IMR-90 (cell line): ENCODE measurements at regions not wholly inside any gene's neighbourhood (a gene's known extent, or its start where the extent isn't known, plus 50 kb on each side); places are given as distances from the start of the nearest gene placed in this dataset.

Experiments
- ATAC-seq: fragments of 200-7000 bp; cut with Tn5 transposase; 2 replicates; pipeline ENCODE4 v1.9.1; 2020; ENCODE audit warnings: low read depth, mild to moderate bottlenecking, moderate library complexity
- BruUV-seq: library from RNA; stranded (reverse); fragments of 400-500 nt; replicated peaks from 2 replicates; lab custom pipeline; 2021; lab: Mats Ljungman, UMichigan
- CTCF ChIA-PET: fragments of 300-600 bp; formaldehyde crosslinking; extraction: SDS; loops from one replicate; lab custom pipeline; 2021; ENCODE audit warnings: antibody characterized with exemption; lab: Yijun Ruan, JAX
- POLR2A ChIA-PET: fragments of 300-600 bp; sonication (Branson Sonifier 250); formaldehyde crosslinking; loops from one replicate; lab custom pipeline; 2022; ENCODE audit warnings: antibody characterized with exemption; ENCODE audit not compliant: unreplicated experiment; lab: Charles Lee
- DNase-seq: peaks from one replicate; pipeline ENCODE4 v3.0.0; 2013
- H2AFZ ChIP-seq: replicated peaks from 2 replicates; pipeline ENCODE3; 2013; ENCODE audit warnings: low read length, mild to moderate bottlenecking; ENCODE audit not compliant: poor library complexity
- H2AK5ac ChIP-seq: 2 replicates; pipeline ENCODE4 v1.6.1; 2013; ENCODE audit warnings: low read depth, low read length, inconsistent platforms
- H2AK9ac ChIP-seq: replicated peaks from 2 replicates; pipeline ENCODE3; 2013; ENCODE audit warnings: mild to moderate bottlenecking, low read depth, low read length, moderate library complexity; ENCODE audit not compliant: poor library complexity
- H2BK120ac ChIP-seq: 2 replicates; pipeline ENCODE4 v1.6.1; 2013; ENCODE audit warnings: low read depth, low read length, inconsistent platforms
- H2BK15ac ChIP-seq: 3 replicates; pipeline ENCODE4 v1.6.1; 2013; ENCODE audit warnings: low read depth, low read length, inconsistent platforms
- H2BK20ac ChIP-seq: 2 replicates; pipeline ENCODE4 v1.6.1; 2013; ENCODE audit warnings: low read depth, mild to moderate bottlenecking, inconsistent platforms, low read length, moderate library complexity
- H2BK5ac ChIP-seq: 2 replicates; pipeline ENCODE4 v1.6.1; 2013; ENCODE audit warnings: mild to moderate bottlenecking, low read depth, low read length, inconsistent platforms; ENCODE audit not compliant: poor library complexity, severe bottlenecking
- H3K14ac ChIP-seq: replicated peaks from 2 replicates; pipeline ENCODE4 v1.6.1; 2013; ENCODE audit warnings: low read depth, low read length, inconsistent platforms
- H3K18ac ChIP-seq: 2 replicates; pipeline ENCODE4 v1.6.1; 2013; ENCODE audit warnings: low read depth, low read length, control low read depth
- H3K23ac ChIP-seq: 2 replicates; pipeline ENCODE4 v1.6.1; 2013; ENCODE audit warnings: low read depth, low read length, inconsistent platforms
- H3K27ac ChIP-seq: 2 replicates; pipeline ENCODE4 v1.5.1; 2013; ENCODE audit warnings: mild to moderate bottlenecking, control low read depth, low read length; ENCODE audit not compliant: insufficient read depth
- H3K27me3 ChIP-seq: 2 replicates; pipeline ENCODE4 v1.6.1; 2013; ENCODE audit warnings: low read length; ENCODE audit not compliant: control insufficient read depth, insufficient read depth
- H3K36me3 ChIP-seq: 2 replicates; pipeline ENCODE4 v1.6.1; 2013; ENCODE audit warnings: low read length, mixed read lengths; ENCODE audit not compliant: control insufficient read depth, insufficient read depth
- H3K4ac ChIP-seq: 2 replicates; pipeline ENCODE4 v1.6.1; 2013; ENCODE audit warnings: low read depth, low read length, inconsistent platforms
- H3K4me1 ChIP-seq: 2 replicates; pipeline ENCODE4 v1.6.1; 2013; ENCODE audit warnings: low read length, mixed read lengths; ENCODE audit not compliant: control insufficient read depth, insufficient read depth
- H3K4me2 ChIP-seq: 2 replicates; pipeline ENCODE4 v1.6.1; 2013; ENCODE audit warnings: low read depth, mild to moderate bottlenecking, control low read depth, low read length, moderate library complexity
- H3K4me3 ChIP-seq: 2 replicates; pipeline ENCODE4 v1.5.1; 2013; ENCODE audit warnings: low read depth, mild to moderate bottlenecking, control low read depth, low read length, moderate library complexity; ENCODE audit not compliant: insufficient read depth
- H3K56ac ChIP-seq: 2 replicates; pipeline ENCODE4 v1.6.1; 2013; ENCODE audit warnings: low read length, inconsistent platforms; ENCODE audit not compliant: insufficient read depth; ENCODE audit errors: extremely low read depth
- H3K79me1 ChIP-seq, 2 experiments: 2 replicates each; pipeline ENCODE4 v1.6.1; 2013; ENCODE audit warnings: low read length in 2 of 2, inconsistent platforms in 1 of 2, low read depth in 1 of 2
- H3K9ac ChIP-seq: 2 replicates; pipeline ENCODE4 v1.6.1; 2013; ENCODE audit warnings: low read depth, low read length, control low read depth
- H3K9me1 ChIP-seq: 2 replicates; pipeline ENCODE4 v1.6.1; 2013; ENCODE audit warnings: low read length, inconsistent platforms; ENCODE audit not compliant: insufficient read depth
- H3K9me3 ChIP-seq: 2 replicates; pipeline ENCODE4 v1.6.1; 2013; ENCODE audit warnings: low read length; ENCODE audit not compliant: control insufficient read depth, insufficient read depth
- H4K20me1 ChIP-seq: 2 replicates; pipeline ENCODE4 v1.6.1; 2013; ENCODE audit warnings: low read length, inconsistent platforms; ENCODE audit not compliant: insufficient read depth
- H4K5ac ChIP-seq: 2 replicates; pipeline ENCODE4 v1.6.1; 2013; ENCODE audit warnings: mild to moderate bottlenecking, low read depth, low read length, control low read depth
- H4K8ac ChIP-seq, 2 experiments: 2 replicates each; pipeline ENCODE4 v1.6.1; 2013; ENCODE audit warnings: low read depth in 2 of 2, low read length in 2 of 2, control low read depth in 1 of 2, inconsistent platforms in 1 of 2
- H4K91ac ChIP-seq: 2 replicates; pipeline ENCODE4 v1.6.1; 2013; ENCODE audit warnings: low read depth, low read length, inconsistent platforms; ENCODE audit not compliant: insufficient read depth
- BHLHE40 ChIP-seq: fragments of 150-350 bp; IDR thresholded peaks from 2 replicates; pipeline ENCODE4 v1.6.1; 2016; ENCODE audit warnings: mild to moderate bottlenecking, low read depth, low read length
- CEBPB ChIP-seq: IDR thresholded peaks from 2 replicates; pipeline ENCODE4 v1.6.1; 2012; ENCODE audit warnings: low read depth, low read length, improper control_type of control experiment
- CHD1 ChIP-seq: IDR thresholded peaks from 2 replicates; pipeline ENCODE4 v1.6.1; 2012; ENCODE audit warnings: low read depth, low read length, improper control_type of control experiment
- FOS ChIP-seq: fragments of 150-350 bp; IDR thresholded peaks from 2 replicates; pipeline ENCODE4 v1.6.1; 2016; ENCODE audit warnings: low read depth, low read length
- MAFK ChIP-seq: IDR thresholded peaks from 2 replicates; pipeline ENCODE4 v1.6.1; 2012; ENCODE audit warnings: low read depth, low read length, improper control_type of control experiment
- MAZ ChIP-seq: IDR thresholded peaks from 2 replicates; pipeline ENCODE4 v1.6.1; 2012; ENCODE audit warnings: low read depth, mild to moderate bottlenecking, low read length, improper control_type of control experiment, moderate library complexity, borderline replicate concordance
- MXI1 ChIP-seq: IDR thresholded peaks from 2 replicates; pipeline ENCODE4 v1.6.1; 2012; ENCODE audit warnings: low read depth, mild to moderate bottlenecking, low read length, moderate library complexity, borderline replicate concordance
- NFE2L2 ChIP-seq: fragments of 150-350 bp; IDR thresholded peaks from 2 replicates; pipeline ENCODE4 v1.6.1; 2016; ENCODE audit warnings: low read depth, mild to moderate bottlenecking, low read length
- POLR2A ChIP-seq: IDR thresholded peaks from 2 replicates; pipeline ENCODE4 v1.6.1; 2012; ENCODE audit warnings: mild to moderate bottlenecking, low read depth, low read length
- RAD21 ChIP-seq: IDR thresholded peaks from 2 replicates; pipeline ENCODE4 v1.6.1; 2012; ENCODE audit warnings: low read length, improper control_type of control experiment
- RFX5 ChIP-seq: IDR thresholded peaks from 2 replicates; pipeline ENCODE4 v1.8.0; 2012; ENCODE audit warnings: low read depth, mild to moderate bottlenecking, low read length, moderate library complexity
- SMC3 ChIP-seq: fragments of 150-350 bp; IDR thresholded peaks from 2 replicates; pipeline ENCODE4 v1.6.1; 2016; ENCODE audit warnings: low read depth, mild to moderate bottlenecking, antibody characterized with exemption, low read length, moderate library complexity
- WGBS, 2 experiments: methylation state at CpG; one replicate each; pipeline versions ENCODE4 v1.1.5 to v1.1.7; 2013; ENCODE audit warnings: missing lambda C conversion rate in 2 of 2; ENCODE audit not compliant: insufficient read length in 1 of 2; ENCODE audit errors: extremely low coverage in 2 of 2; 5-methylcytosine and 5-hydroxymethylcytosine counted together
- dilution Hi-C: fragments of 300-500 bp; cut with HindIII; formaldehyde crosslinking; loops from one replicate; pipeline ENCODE4 v1.14.3; 2018; ENCODE audit warnings: low sequenced_read_pairs; ENCODE audit not compliant: unreplicated experiment
- in situ Hi-C: fragments of 300-500 bp; cut with MboI; formaldehyde crosslinking; loops from 3 replicates; pipeline ENCODE4 v1.14.3; 2019; ENCODE audit warnings: low sequenced_read_pairs, inconsistent platforms, mixed read lengths
- intact Hi-C: fragments of 100-400 bp; cut with micrococcal nuclease; formaldehyde crosslinking; loops from 2 replicates; pipeline ENCODE4 v1.10.0; 2022
- TF ChIP-seq, protein P1 (sequence below): fragments of 150-350 bp; IDR thresholded peaks from 2 replicates; pipeline ENCODE4 v1.6.1; 2017; ENCODE audit warnings: mild to moderate bottlenecking, antibody characterized with exemption, low read length, low read depth
- TF ChIP-seq, protein P2 (sequence below): conservative IDR thresholded peaks from 2 replicates; pipeline ENCODE4 v1.5.1; 2012; ENCODE audit warnings: mild to moderate bottlenecking, low read depth, low read length, improper control_type of control experiment
- TF ChIP-seq, protein P3 (sequence below): fragments of 150-350 bp; IDR thresholded peaks from 2 replicates; pipeline ENCODE4 v1.6.1; 2016; ENCODE audit warnings: low read depth, mild to moderate bottlenecking, low read length, moderate library complexity, borderline replicate concordance

DNA sequence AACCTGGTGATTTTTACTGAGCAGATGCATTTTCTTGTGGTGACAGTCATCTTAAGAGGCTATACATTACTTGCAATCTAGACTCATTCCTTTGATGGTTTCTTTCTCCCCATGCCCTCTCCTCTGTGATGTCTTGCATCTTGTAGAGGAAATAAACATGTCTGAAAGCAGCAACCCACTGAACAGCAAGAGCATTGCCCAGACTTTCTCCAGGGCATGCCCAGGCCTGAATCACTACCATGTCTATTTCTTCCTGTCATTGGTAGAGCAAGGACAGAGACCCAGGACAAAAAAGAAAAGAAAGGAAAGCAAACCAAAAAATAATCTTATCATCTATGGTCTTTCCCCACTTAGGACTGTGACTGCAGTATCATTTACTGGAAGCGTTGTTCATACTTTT lies 326.1 kb downstream of the HNRNPD start:
- Histone ChIP-seq H3K9me3 (no peaks in the 10 kb centered on the region), H2AK9ac (no peak overlapping the region), H4K20me1 (no peaks in the 10 kb centered on the region), H3K4ac (no peak overlapping the region), H3K9ac (no peak overlapping the region), H4K5ac (no peak overlapping the region), H3K9me1 (no peaks in the 10 kb centered on the region), H3K18ac (no peak overlapping the region), H4K8ac (no peak overlapping the region), H3K36me3 (no peaks in the 10 kb centered on the region), H4K91ac (no peak overlapping the region), H3K4me2 (no peak overlapping the region), H2BK15ac (no peak overlapping the region), H2BK120ac (no peak overlapping the region), H3K23ac (no peak overlapping the region), H3K4me3 (no peak overlapping the region), H2AFZ (no peak overlapping the region), H3K14ac (no peak overlapping the region), H2BK5ac (no peak overlapping the region), H2BK20ac (no peak overlapping the region), H3K27ac (no peak overlapping the region), H3K4me1 (no peaks in the 10 kb centered on the region), H3K56ac (no peak overlapping the region), H2AK5ac (no peak overlapping the region), H3K79me1 (no peaks in the 10 kb centered on the region), H3K27me3 (peaks cover 22% of the 10 kb centered on the region)
- ChIA-PET POLR2A (no interaction called here), CTCF (no interaction called here)
- dilution Hi-C loops (no loop called here), intact Hi-C loops (no loop called here), in situ Hi-C loops (no loop called here)
- ATAC-seq (no peak), DNase-seq (no peak)
- TF ChIP-seq RFX5 (no peak), CHD1 (no peak), BHLHE40 (no peak), POLR2A (no peak), MAFK (no peak), SMC3 (no peak), CEBPB (no peak), MAZ (no peak), FOS (no peak), MXI1 (no peak), RAD21 (no peak), NFE2L2 (no peak)
- TF ChIP-seq, protein P1, sequence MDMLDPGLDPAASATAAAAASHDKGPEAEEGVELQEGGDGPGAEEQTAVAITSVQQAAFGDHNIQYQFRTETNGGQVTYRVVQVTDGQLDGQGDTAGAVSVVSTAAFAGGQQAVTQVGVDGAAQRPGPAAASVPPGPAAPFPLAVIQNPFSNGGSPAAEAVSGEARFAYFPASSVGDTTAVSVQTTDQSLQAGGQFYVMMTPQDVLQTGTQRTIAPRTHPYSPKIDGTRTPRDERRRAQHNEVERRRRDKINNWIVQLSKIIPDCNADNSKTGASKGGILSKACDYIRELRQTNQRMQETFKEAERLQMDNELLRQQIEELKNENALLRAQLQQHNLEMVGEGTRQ, result no peak
- TF ChIP-seq, protein P2, sequence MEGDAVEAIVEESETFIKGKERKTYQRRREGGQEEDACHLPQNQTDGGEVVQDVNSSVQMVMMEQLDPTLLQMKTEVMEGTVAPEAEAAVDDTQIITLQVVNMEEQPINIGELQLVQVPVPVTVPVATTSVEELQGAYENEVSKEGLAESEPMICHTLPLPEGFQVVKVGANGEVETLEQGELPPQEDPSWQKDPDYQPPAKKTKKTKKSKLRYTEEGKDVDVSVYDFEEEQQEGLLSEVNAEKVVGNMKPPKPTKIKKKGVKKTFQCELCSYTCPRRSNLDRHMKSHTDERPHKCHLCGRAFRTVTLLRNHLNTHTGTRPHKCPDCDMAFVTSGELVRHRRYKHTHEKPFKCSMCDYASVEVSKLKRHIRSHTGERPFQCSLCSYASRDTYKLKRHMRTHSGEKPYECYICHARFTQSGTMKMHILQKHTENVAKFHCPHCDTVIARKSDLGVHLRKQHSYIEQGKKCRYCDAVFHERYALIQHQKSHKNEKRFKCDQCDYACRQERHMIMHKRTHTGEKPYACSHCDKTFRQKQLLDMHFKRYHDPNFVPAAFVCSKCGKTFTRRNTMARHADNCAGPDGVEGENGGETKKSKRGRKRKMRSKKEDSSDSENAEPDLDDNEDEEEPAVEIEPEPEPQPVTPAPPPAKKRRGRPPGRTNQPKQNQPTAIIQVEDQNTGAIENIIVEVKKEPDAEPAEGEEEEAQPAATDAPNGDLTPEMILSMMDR, result no peak
- TF ChIP-seq, protein P3, sequence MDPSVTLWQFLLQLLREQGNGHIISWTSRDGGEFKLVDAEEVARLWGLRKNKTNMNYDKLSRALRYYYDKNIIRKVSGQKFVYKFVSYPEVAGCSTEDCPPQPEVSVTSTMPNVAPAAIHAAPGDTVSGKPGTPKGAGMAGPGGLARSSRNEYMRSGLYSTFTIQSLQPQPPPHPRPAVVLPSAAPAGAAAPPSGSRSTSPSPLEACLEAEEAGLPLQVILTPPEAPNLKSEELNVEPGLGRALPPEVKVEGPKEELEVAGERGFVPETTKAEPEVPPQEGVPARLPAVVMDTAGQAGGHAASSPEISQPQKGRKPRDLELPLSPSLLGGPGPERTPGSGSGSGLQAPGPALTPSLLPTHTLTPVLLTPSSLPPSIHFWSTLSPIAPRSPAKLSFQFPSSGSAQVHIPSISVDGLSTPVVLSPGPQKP, result no peak
- BruUV-seq, result no TSS peak
- WGBS, 2 experiments, result no CpG with 5 or more reads among the region's 1 CpG
